PC-9 (cell line): ENCODE measurements at regions not wholly inside any gene's neighbourhood (a gene's known extent, or its start where the extent isn't known, plus 50 kb on each side); places are given as distances from the start of the nearest gene placed in this dataset.

Source experiments
- BruUV-seq: library from RNA; stranded (reverse); fragments of 400-500 nt; replicated peaks from 2 replicates; lab custom pipeline; 2021; lab: Mats Ljungman, UMichigan
- CTCF ChIA-PET: fragments of 300-600 bp; sonication (Branson Sonifier 250); formaldehyde crosslinking; loops from one replicate; lab custom pipeline; 2022; ENCODE audit warnings: antibody characterized with exemption; lab: Charles Lee
- POLR2A ChIA-PET: fragments of 300-600 bp; sonication (Branson Sonifier 250); formaldehyde crosslinking; loops from one replicate; lab custom pipeline; 2022; ENCODE audit warnings: antibody characterized with exemption; ENCODE audit not compliant: unreplicated experiment; lab: Charles Lee
- DNase-seq, 2 experiments: peaks; one replicate each; pipeline versions ENCODE4 v3.0.0 to v3.0.0-alpha.2; 2015 to 2022; ENCODE audit warnings: mixed read lengths in 1 of 2
- H2AFZ ChIP-seq: fragments of 200-600 bp; sonication (generic); 2 replicates; pipeline ENCODE4 v1.8.1; 2017; ENCODE audit warnings: antibody characterized with exemption
- H3F3A ChIP-seq: fragments of 200-600 bp; sonication (generic); 2 replicates; pipeline ENCODE4 v1.8.1; 2017; ENCODE audit warnings: antibody characterized with exemption, mild to moderate bottlenecking, low read depth; ENCODE audit not compliant: insufficient read depth
- H3K27ac ChIP-seq: fragments of 200-600 bp; sonication (generic); 2 replicates; pipeline ENCODE4 v1.6.1; 2016; ENCODE audit warnings: mixed run types
- H3K27me3 ChIP-seq: fragments of 200-600 bp; sonication (generic); 2 replicates; pipeline ENCODE4 v1.6.1; 2016; ENCODE audit warnings: low read depth, mixed run types; ENCODE audit not compliant: insufficient read depth
- H3K36me3 ChIP-seq: fragments of 200-600 bp; sonication (generic); 2 replicates; pipeline ENCODE4 v1.6.1; 2016; ENCODE audit warnings: low read depth, mixed run types
- H3K4me1 ChIP-seq: fragments of 200-600 bp; sonication (generic); replicated peaks from 2 replicates; pipeline ENCODE4 v1.6.1; 2016; ENCODE audit warnings: mixed run types; ENCODE audit not compliant: insufficient read depth
- H3K4me2 ChIP-seq: fragments of 200-600 bp; sonication (generic); 2 replicates; pipeline ENCODE4 v1.6.1; 2017; ENCODE audit warnings: mixed run types
- H3K4me3 ChIP-seq: fragments of 200-600 bp; sonication (generic); 2 replicates; pipeline ENCODE4 v1.6.1; 2016; ENCODE audit warnings: mixed run types
- H3K79me2 ChIP-seq: fragments of 200-600 bp; sonication (generic); 2 replicates; pipeline ENCODE4 v1.6.1; 2017; ENCODE audit warnings: low read depth, mixed run types
- H3K9me2 ChIP-seq: fragments of 200-600 bp; sonication (generic); 2 replicates; pipeline ENCODE4 v1.8.1; 2017; ENCODE audit warnings: mild to moderate bottlenecking; ENCODE audit not compliant: insufficient read depth
- H3K9me3 ChIP-seq: fragments of 200-600 bp; sonication (generic); 2 replicates; pipeline ENCODE4 v1.8.1; 2016; ENCODE audit warnings: low read depth; ENCODE audit not compliant: insufficient read depth
- H4K20me1 ChIP-seq: fragments of 200-600 bp; sonication (generic); 2 replicates; pipeline ENCODE4 v1.8.1; 2017; ENCODE audit not compliant: insufficient read depth
- EZH2 ChIP-seq: fragments of 200-600 bp; sonication (generic); IDR thresholded peaks from 2 replicates; pipeline ENCODE4 v1.8.0; 2017; ENCODE audit warnings: antibody characterized with exemption, low read depth
- intact Hi-C: fragments of 100-400 bp; cut with micrococcal nuclease; formaldehyde crosslinking; loops from one replicate; pipeline ENCODE4 v1.10.0; 2022; ENCODE audit not compliant: unreplicated experiment
- TF ChIP-seq, protein P1 (sequence below): fragments of 200-600 bp; sonication (generic); conservative IDR thresholded peaks from 2 replicates; pipeline ENCODE4 v1.6.1; 2017; ENCODE audit warnings: mixed run types, antibody characterized with exemption, mild to moderate bottlenecking, moderate library complexity

DNA sequence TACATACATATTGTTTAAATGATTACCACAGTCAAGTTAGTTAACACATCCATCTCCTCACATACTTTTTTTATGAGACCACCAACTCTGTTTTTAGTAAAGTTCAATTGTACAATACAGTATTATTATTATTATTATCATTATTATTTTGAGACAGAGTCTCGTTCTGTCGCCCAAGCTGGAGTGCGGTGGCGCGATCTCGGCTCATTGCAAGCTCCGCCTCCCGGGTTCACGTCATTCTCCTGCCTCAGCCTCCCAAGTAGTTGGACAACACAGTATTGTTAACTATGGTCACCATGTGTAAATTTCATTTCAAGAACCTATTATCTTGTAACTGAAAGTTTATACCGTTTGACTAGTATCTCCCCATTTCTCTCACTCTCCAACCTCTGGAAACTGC is 942.0 kb upstream of the FBXO33 start:
- ChIA-PET CTCF (no interaction called here), POLR2A (no interaction called here)
- intact Hi-C loops: no loop called here
- Histone ChIP-seq H2AFZ (no peak overlapping the region), H3K4me1 (no peaks in the 10 kb centered on the region), H3K4me2 (no peak overlapping the region), H3K4me3 (no peak overlapping the region), H3K36me3 (no peaks in the 10 kb centered on the region), H3K9me3 (no peaks in the 10 kb centered on the region), H3K79me2 (no peaks in the 10 kb centered on the region), H3K27ac (no peak overlapping the region), H3F3A (no peaks in the 10 kb centered on the region), H3K27me3 (no peaks in the 10 kb centered on the region), H4K20me1 (no peaks in the 10 kb centered on the region), H3K9me2 (no peaks in the 10 kb centered on the region)
- no peak for TF ChIP-seq EZH2
- TF ChIP-seq, protein P1, sequence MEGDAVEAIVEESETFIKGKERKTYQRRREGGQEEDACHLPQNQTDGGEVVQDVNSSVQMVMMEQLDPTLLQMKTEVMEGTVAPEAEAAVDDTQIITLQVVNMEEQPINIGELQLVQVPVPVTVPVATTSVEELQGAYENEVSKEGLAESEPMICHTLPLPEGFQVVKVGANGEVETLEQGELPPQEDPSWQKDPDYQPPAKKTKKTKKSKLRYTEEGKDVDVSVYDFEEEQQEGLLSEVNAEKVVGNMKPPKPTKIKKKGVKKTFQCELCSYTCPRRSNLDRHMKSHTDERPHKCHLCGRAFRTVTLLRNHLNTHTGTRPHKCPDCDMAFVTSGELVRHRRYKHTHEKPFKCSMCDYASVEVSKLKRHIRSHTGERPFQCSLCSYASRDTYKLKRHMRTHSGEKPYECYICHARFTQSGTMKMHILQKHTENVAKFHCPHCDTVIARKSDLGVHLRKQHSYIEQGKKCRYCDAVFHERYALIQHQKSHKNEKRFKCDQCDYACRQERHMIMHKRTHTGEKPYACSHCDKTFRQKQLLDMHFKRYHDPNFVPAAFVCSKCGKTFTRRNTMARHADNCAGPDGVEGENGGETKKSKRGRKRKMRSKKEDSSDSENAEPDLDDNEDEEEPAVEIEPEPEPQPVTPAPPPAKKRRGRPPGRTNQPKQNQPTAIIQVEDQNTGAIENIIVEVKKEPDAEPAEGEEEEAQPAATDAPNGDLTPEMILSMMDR: no peak
- DNase-seq: no peak
- no TSS peak for BruUV-seq

DNA sequence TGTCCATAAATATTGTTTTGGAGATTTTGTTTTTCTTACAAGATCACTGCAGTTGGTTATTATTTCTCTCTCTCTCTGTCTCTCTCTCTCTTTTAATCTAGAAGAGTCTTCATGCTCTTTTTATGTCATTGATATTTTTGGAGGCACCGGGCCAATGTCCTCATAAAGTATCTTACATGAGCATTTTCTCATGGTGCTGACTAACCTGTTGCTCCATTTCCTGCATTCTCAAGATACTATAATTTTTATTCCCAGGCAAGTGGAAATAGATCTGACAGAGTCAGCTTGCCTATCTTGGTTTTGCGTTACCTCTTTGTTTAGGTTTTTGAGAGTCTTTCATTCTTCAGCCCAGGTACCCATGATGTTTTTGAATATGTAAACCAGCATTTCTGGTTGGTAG is 938.8 kb upstream of the FBXO33 start:
- Histone ChIP-seq H3K36me3 (no peaks in the 10 kb centered on the region), H3K4me2 (no peak overlapping the region), H3K79me2 (no peaks in the 10 kb centered on the region), H4K20me1 (no peaks in the 10 kb centered on the region), H3K27me3 (no peaks in the 10 kb centered on the region), H3K4me1 (no peaks in the 10 kb centered on the region), H2AFZ (no peak overlapping the region), H3K27ac (no peak overlapping the region), H3K4me3 (no peak overlapping the region), H3K9me3 (no peaks in the 10 kb centered on the region), H3F3A (no peaks in the 10 kb centered on the region), H3K9me2 (no peaks in the 10 kb centered on the region)
- no peak for TF ChIP-seq EZH2
- TF ChIP-seq, protein P1: no peak
- no peak for DNase-seq
- BruUV-seq: no TSS peak
- intact Hi-C loops: no loop called here
- ChIA-PET CTCF (no interaction called here), POLR2A (no interaction called here)

DNA sequence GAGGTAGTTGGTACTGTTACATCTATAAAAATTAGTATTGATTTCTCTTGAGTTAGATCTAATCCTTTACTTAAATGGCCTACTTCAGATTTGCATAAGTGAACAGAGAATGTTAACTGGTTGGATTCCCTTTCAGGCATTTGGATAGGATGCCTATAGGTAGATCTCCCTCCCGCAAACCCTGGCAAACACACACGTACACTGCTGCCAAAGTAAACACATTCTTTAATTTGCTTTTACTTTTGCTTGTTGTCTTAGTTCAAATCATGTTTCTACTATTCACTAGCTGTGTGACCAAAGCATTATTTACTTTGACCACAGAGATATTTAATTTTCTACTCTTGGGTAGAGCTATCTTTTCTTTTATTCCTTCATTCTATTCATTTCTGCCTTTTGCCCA is 936.1 kb upstream of the FBXO33 start:
- H3K27ac ChIP-seq: no peak overlapping the region
- intact Hi-C loops: no loop called here
- H3K9me2 ChIP-seq: no peaks in the 10 kb centered on the region
- no peaks in the 10 kb centered on the region for H3K79me2 ChIP-seq
- no peak for DNase-seq
- no peak overlapping the region for H3K4me3 ChIP-seq
- no peaks in the 10 kb centered on the region for H3K27me3 ChIP-seq
- H3F3A ChIP-seq: no peaks in the 10 kb centered on the region
- H3K36me3 ChIP-seq: no peaks in the 10 kb centered on the region
- H3K9me3 ChIP-seq: no peaks in the 10 kb centered on the region
- H2AFZ ChIP-seq: no peak overlapping the region
- H4K20me1 ChIP-seq: no peaks in the 10 kb centered on the region
- no peak overlapping the region for H3K4me2 ChIP-seq
- ChIA-PET POLR2A (no interaction called here), CTCF (no interaction called here)
- H3K4me1 ChIP-seq: no peaks in the 10 kb centered on the region
- no peak for TF ChIP-seq EZH2
- TF ChIP-seq, protein P1: no peak
- BruUV-seq: no TSS peak
